Anterior cingulate cortex (tissue), 58 donors: ENCODE measurements at regions not wholly inside any gene's neighbourhood (a gene's known extent, or its start where the extent isn't known, plus 50 kb on each side); places are given as distances from the start of the nearest gene placed in this dataset.

Source experiments
- DNase-seq, 58 donors: peaks; one replicate each; lab custom pipeline; 2025; lab: John Stamatoyannopoulos, UW

DNA sequence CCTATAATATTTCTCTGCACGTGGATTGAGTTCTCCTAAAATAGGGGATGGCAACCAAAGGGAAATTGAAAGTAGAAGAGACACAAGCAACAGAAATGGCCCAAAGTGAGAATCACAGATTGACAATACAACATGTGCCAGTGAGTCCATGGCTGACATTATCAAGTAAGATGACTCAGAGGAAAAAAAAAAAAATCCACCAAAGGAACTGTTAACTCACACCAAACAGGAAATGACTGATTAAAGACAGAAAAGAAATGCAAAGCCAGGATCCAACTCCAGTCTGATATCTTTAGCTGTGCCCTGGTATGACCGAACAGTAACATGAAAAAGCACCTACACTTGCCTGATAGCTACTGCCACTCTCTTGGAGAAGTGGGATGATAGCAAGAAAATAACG is 485.0 kb downstream of the PRKD1 start:
- peak in 2 of 58 donors; percentile 26 to 46 for DNase-seq

DNA sequence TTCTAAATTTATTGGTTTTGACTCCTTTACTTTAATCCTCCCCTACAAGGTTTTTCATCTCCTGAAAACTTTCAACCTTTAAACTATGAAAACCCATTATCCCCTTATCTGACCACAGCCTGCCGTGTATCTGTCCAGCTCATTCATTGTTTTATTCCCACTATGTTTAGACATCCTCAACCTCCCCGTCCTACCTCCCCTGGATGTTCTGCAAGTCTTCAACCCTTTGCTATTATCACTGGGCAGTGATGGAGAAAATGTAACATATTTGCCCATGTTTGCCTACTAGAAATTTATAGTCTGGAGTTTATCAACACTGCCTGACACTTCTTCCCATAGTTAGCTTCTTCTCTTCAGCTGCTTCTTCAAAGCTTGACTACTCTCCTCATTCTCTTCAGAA is 483.4 kb downstream of the PRKD1 start:
- no peak for DNase-seq

DNA sequence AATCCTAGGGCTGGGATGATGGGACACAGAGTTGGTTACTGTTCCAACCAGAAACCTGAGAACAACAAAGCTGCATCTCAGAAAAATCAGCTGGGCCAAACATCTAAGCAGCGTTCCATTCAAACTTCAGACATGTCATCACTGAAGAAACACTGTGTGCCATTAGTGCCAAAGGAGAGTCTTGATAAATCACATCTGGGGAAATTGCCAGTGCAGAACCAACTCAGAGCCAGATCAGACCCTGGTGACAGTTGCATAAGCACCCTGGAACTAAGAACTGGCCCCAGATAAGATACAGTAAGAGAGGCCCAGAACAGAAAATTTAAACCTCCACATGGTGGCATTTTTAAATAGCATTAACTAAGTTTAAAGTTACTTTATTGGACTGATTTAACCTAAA is 482.8 kb downstream of the PRKD1 start:
- DNase-seq, result no peak

DNA sequence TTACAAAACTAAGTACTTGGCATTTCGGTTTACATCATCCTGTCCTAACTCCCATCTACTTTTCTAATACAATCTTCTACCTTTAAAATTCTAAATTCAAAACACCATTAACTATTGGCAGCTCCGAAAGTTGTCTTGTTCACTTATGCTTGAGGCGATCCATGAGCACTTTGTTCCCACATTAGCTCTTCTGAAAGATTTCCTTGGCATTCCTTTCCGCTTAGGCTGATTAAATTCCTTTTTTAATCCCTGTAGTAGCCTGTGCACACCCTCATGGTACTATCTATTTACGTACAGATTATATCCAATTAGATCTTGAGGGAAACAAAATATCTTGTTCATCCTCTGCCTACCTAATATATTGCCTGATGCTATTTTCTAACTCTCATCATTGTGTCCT is 480.7 kb downstream of the PRKD1 start:
- DNase-seq, result no peak

DNA sequence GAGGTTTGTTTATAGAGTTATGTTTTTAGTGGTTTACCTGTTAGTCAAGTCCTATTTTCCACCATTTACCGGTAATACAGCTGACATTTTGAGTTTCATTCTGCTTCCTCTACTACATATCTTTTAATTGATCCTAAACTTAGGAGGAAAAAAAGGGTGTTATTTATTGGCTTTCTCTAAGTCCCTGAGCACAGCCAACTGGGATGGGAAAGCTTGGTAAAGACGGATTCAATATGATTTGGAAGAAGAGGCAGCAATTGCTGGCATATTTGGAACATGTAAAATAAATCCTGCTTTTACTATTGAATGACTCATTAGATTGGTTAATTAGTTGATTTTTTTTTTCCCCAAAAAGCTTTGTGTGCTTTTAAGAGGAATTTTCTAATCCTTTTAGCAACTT is 475.7 kb downstream of the PRKD1 start:
- no peak for DNase-seq

DNA sequence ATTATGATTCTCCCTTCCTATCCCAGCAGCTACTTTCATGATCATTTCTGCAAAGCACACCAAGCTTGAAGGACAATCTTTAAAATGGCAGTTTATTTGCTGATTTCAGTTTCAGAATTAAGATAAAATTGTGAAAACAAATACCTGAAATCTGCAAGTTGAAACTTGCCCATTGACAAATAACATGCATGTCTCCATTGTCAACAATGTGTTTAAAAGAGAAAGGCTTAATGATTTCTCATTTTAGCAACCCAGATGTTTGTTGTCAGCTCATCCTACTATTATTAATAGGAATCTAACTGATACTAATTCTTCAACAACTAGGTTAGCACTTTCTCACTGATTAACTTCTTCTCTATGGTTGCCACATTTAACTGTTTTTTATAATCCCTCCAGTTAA is 474.6 kb downstream of the PRKD1 start:
- no peak for DNase-seq

DNA sequence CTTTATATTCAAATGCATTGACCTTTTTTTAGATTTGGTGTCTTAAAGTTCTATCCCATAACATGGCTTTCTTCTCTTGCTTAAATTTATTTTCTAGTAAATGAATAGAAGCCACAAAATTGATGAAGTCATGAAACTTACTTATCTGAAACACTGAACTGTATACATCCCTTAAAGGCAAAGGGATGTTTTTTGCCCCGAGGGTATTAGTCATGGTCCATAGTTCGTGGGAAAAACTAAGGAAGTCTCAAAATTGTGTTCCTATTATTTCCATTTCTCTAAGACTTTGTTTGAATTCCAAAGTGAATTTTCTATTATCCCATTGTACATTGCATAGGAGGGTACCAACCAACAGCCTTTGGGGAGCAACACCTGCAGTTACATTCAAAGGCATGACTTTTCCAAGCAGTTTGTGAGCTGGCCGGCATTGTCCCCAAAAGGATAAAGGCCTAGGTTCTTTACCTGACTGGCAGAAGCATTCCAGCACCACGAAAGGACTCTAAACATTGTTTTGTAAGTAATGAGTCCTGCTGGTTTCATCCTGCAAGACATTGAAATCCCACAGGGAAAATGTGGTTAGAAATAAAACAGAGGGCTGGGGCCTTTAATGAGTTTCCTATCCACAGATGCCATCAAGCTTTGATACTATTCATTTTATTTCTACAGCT is 473.5 kb downstream of the PRKD1 start:
- DNase-seq, result no peak

DNA sequence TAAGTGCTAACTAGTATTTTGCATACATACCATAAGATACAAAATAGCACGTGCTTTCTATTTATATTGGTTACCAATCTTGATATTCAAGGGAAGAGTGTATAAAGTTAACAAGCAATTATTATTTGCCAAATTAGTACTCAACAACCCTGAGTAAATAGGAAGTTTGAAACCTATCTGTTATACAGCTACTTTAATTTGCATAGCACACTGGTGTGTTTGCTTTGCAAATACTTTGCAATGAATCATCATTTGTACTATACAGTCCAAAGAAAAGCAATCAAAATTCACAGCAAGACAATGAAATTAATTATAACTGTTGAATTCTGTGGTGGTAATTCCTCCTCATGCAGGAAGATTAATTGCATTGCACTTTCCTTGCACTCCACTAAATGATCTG is 469.1 kb downstream of the PRKD1 start:
- DNase-seq, result no peak

DNA sequence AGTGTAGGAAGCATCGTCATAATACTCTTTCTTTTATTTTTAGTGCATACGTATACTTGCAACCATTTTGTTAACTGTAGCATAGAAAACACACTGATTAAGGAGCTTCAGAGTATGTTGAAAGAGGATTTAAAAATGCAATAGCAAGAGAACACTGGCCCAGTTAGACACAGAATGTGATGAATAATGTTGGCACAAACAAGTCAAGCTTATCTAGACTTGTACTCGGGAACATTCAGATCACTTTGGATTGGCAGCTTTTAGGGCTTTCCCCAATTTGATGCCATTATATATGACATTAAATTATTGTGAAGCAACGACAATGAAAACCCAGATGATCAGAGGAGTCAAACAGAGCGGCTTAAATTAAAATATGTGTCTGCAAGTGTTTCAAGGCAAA is 468.1 kb downstream of the PRKD1 start:
- no peak for DNase-seq

DNA sequence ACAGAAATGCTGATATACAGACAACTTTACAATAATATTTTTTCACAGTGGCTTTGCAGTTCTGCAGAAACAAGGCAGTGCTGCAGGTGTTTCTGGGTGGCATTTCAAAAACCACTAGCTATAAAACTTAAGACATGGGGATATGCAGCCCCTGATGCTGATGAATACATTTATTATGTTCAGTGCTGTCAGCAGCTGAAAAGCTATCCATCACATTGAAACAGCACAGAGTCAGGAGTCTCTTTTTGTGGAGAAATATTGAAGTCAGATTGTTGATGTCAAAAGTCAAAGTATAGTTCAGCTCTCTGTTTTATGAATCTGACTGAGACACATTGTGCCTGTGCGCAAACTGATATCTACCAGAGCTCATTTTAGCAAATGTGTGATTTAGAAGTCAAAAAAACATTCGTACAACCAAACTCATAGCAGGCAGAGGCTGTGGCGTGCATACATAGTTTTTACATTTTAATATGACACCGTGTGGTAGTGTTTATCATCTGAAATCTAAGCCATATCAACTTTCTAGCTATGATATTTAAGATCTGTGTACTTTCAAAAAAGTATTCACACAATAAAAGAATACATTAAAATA is 467.6 kb downstream of the PRKD1 start:
- DNase-seq, result no peak

DNA sequence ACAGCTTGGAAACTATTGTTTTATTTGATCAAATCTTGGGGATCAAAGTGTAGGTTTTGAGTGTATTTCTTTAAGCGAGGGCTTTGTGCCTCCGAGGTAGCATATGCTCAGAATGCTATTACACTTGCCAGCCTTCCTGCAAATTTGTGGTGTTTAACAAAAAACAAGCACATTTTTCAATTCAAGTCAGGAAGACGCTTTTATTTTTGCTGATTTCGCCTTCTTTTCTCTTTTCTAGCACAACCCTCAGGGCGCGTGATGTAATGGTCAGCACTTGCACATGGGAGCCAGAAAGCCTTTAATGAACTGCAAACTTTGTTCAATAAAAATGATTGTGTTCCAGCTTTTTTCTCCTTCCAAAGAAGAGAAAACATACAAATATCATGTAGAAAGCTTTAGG is 466.5 kb downstream of the PRKD1 start:
- DNase-seq, result peak in 8 of 58 donors; percentile 1 to 14 (median 8)

DNA sequence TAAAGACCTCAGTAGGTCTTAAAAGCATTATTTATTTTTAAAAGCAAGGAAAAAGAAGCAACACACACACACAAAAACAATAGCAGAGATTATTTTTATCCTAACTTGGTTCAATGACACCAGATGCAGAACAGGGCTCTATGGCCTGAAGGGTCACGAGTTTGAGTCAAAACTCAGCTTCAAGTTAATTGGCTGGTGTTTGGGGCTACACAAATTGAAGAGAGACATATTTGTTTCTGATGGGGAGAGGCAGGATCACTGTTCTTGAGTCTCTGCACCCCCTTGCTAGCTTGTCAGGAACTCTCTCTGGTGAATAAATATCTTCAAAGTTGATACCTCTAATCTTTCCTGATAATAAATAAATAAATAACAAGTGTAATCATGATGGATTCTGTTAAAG is 466.1 kb downstream of the PRKD1 start:
- DNase-seq, result no peak

DNA sequence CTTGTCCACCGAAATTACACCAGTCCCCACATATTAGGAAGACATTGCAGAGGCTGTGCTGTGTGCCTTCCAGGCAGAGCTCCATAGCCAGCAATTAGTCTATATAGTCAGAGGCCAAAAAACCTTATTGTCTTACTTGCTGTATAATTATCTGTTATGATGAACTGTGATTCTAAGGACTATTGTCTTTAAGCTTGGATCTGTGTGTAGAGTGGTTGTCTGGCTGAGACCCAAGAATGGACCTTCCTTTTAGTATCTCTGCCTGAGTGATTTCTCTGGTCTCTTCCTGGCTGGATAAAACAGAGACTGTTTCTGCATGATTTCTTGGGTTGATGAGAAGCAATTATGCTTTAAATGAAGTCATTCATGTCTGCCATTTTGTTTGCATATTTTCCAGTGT is 465.3 kb downstream of the PRKD1 start:
- DNase-seq, result no peak

DNA sequence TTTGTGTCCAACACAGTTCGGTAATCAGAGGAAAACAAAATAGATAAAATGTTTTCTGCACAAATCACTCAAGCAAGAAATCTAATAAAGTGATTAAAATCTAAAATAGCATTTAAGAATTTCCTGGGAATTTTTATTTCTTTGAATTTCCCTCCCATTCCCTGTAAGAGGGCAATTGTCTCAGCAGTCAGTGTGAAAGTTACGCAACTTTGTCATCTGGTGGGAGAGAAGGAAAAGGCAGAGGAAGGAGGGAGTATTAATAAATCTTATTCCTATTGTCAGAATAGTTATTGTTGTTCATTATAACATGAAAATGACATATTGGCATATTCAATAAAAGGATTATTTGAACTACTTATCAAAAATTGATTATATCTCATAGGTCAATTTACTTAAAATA is 464.9 kb downstream of the PRKD1 start:
- DNase-seq, result no peak

DNA sequence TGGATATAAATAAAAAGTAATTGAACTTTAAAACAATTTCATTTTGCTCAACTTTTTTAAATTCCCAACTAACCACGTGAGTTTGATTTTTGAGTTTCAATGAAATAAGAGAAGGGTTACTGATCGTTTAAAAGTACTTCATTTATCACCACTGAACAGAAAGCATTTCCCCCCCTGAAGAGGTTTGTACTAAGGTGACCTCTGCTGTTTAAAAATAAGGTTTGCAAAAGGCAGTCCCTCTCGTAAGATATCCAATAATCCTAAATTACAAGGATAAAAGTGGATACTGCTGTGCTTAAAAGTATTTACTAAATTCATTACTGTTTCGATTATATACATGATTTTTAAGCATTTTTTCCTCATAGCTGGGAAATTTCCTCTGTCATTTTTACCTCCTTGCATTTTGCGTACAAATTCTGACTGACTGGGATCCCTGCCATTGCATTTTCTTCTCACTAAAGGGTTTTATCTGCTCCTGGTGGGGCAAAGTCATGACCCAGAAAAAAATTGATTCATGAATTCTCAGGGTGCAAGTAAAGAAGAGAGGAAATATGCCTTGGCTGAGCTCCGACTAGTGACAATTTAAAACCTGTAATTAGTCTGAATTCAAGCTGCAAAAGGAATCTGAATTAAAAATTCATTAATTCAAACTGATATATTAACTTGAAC is 463.8 kb downstream of the PRKD1 start:
- DNase-seq, result no peak

DNA sequence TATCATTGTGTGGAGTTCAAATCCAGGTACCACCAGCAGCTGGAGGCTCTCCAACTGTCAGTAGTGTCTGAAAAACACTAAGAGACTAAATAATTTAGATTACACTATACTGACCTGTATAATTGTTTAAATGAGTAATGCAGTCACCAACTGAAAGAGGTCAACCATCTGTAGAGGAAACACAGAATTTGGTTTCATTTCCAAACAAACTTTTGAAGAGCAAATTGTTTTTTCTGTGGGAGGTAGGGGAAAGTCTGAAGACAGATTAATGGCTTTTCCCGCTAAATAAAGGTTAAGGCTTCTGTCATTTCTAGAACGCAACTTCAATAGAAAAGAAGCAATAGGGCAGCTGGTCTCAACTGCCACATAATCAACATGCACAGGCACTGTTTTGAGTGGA is 462.6 kb downstream of the PRKD1 start:
- DNase-seq, result no peak

DNA sequence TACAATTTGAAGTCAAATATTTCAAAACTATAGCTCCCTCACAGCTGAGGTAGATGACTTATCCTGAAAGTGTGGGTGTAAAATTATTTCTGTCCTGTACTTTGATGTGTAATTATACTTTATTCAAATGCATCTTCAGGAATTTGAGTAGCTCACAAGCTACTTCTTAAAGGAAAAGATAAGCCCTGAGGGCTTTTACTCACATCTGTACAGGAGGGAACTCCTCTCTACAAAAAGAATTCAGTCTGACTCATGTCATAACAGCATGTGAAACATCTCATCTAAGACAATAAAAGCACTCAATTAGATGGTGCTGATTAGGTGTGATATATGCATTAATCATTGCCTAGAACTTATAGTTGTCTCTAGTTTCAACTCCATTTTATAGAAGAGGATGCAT is 452.0 kb downstream of the PRKD1 start:
- no peak for DNase-seq

DNA sequence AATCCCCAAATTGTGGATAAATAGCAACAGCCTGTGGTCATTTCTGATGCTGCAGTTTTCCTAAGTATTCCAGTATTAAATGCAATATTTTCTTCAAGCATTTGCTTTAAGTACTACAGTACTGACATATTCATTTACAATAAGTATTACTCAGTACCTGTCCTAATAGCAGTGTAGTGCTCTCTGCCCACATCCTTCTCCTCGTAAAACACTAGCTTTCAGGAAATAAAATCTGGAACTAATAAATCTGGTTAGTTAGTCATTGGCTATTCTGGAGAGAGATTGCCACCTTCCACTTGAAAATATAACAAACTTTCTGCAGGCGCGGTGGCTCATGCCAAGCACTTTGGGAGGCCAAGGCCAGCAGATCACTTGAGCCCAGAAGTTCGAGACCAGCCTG is 441.5 kb downstream of the PRKD1 start:
- no peak for DNase-seq

DNA sequence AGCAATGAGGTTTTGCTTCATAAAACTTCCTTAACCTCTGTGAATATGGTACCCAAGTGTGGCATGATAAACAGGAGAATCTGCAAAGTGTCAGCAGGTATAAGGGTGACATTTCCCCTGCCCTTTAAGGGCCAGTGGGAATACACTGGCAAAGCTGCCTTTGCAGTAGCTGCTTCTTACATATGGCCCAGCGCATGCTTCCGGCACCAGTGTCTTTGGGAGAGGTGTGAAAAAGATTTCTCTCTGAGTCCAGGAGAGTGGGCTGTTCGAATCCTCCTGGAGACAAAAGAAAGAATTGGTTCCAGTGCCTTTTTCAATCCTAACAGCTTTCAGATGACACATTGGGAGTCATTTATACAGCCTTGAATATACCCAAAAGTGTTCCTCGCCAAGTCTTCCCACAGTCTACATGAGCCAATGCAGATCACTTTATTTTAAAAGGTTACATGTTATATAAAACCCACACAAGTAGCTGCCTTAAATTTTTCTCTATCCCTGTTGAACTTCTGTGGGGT is 437.7 kb downstream of the PRKD1 start:
- peak in 24 of 58 donors; percentile 0 to 50 (median 14) for DNase-seq

DNA sequence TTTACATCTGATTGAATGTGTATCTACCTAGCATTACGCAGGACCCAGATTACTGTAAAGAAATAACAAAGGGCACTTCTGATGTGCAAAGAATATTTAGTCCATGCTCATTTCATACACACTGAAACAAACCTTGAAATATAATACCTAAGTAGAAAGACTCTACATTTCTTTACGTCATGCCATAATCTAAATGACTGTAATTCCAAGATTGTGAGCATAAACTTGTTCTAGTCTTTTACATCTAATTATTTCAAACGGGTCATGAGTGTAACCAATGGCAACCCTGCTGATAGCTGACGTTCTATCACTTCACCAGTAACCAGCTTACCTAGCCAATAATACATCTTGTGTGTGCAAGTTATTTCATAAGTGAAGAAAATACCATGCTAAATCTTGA is 433.8 kb downstream of the PRKD1 start:
- no peak for DNase-seq

DNA sequence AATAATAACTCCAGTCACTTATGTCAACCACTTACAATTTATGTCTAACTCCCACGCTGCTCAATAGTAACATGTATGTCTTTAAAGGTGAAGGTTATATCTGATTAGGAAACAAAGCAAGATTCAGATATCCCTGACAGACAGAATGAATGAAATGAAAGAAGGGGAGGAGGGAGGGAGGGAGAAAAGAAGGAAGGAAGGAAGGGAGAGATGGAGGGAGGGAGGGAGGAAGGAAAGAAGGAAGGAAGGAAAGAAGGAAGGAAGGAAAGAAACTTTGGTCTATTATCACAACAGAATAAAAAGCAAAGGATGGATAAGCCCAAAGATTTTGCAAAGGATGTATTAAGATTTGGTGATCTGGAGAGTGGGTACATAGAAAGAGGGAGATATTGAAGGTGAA is 433.3 kb downstream of the PRKD1 start:
- no peak for DNase-seq

DNA sequence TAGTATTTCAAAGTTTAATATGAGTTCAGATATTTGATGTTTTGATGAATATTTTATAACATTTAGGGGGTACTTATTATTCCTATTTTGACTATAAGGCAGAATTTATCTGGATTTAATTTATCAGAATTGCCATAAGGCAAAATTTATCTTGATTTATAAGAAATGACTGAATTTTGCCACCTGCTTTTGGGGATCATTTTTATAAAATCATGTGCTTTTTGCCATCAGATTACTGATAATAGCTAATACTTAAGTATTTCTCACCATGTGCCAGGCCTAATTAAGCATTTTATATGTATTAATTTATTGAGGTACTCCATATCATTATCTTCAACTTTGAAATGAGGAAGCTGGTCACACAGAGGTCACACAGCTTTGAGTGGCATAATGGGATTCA is 423.7 kb downstream of the PRKD1 start:
- no peak for DNase-seq
